ENCODE measurements at regions not wholly inside any gene's neighbourhood (a gene's known extent, or its start where the extent isn't known, plus 50 kb on each side); places are given as distances from the start of the nearest gene placed in this dataset.
"Not testable (repeated sequence)": the region's sequence is repeated elsewhere in the genome, so short reads cannot be mapped to it uniquely, and the experiment has no call there.

- TF ChIP-seq BHLHE40 (IDR thresholded peaks at IDR 0.05; ENCODE audit: borderline replicate concordance): no peak
- TF ChIP-seq FOXM1 (IDR thresholded peaks at IDR 0.05; ENCODE audit: borderline replicate concordance): no peak
- TF ChIP-seq ZNF384 (IDR thresholded peaks at IDR 0.05): no peak
- TF ChIP-seq ARNT (IDR thresholded peaks at IDR 0.05): no peak
- TF ChIP-seq PKNOX1 (IDR thresholded peaks at IDR 0.05): no peak
- no peak for TF ChIP-seq ELF4 (IDR thresholded peaks at IDR 0.05)
- TF ChIP-seq SUZ12 (IDR thresholded peaks at IDR 0.05): no peak
- no peak for TF ChIP-seq SP1 (IDR thresholded peaks at IDR 0.05)
- no peak for DNase-seq (ENCODE audit: extremely low spot score)
- ChIA-PET CTCF (no interaction called here), POLR2A (no interaction called here)
Observed at GRCh38 chr13:81907787-81908372, 1567.0 kb upstream of the SPRY2 start.

GRCh38 chr13:81888855-81889254, 1547.9 kb upstream of the SPRY2 start:
- POLR2A ChIA-PET: interaction anchor here (0.5 kb wide), 1 partner anchor 896 kb away, joined by 3 read pairs; no protein-coding TSS in a partner anchor
- TF ChIP-seq CTBP1 (IDR thresholded peaks at IDR 0.05; ENCODE audit: borderline replicate concordance) (no peak), PKNOX1 (IDR thresholded peaks at IDR 0.05) (no peak), ZNF384 (IDR thresholded peaks at IDR 0.05) (no peak), SUZ12 (IDR thresholded peaks at IDR 0.05) (no peak), LEF1 (IDR thresholded peaks at IDR 0.05; ENCODE audit: borderline replicate concordance) (no peak), BHLHE40 (IDR thresholded peaks at IDR 0.05; ENCODE audit: borderline replicate concordance) (no peak), L3MBTL2 (conservative IDR thresholded peaks at IDR 0.05) (no peak), SP1 (IDR thresholded peaks at IDR 0.05) (no peak), HDGF (IDR thresholded peaks at IDR 0.05; ENCODE audit: borderline replicate concordance) (no peak), FOXM1 (IDR thresholded peaks at IDR 0.05; ENCODE audit: borderline replicate concordance) (no peak), FOXK2 (IDR thresholded peaks at IDR 0.05) (no peak), FOXA1 (IDR thresholded peaks at IDR 0.05) (no peak), ARNT (IDR thresholded peaks at IDR 0.05) (no peak), TARDBP (IDR thresholded peaks at IDR 0.05) (no peak)
- no peak for DNase-seq (ENCODE audit: extremely low spot score)
- CTCF ChIA-PET: interaction anchor here (0.6 kb wide), 1 partner anchor 377 kb away, joined by 3 read pairs; no protein-coding TSS in a partner anchor

GRCh38 chr13:81874681-81875661, 1534.0 kb upstream of the SPRY2 start:
- TF ChIP-seq ARNT (IDR thresholded peaks at IDR 0.05) (no peak), PKNOX1 (IDR thresholded peaks at IDR 0.05) (no peak), L3MBTL2 (conservative IDR thresholded peaks at IDR 0.05) (no peak), SUZ12 (IDR thresholded peaks at IDR 0.05) (no peak), FOXA1 (IDR thresholded peaks at IDR 0.05) (no peak), LEF1 (IDR thresholded peaks at IDR 0.05; ENCODE audit: borderline replicate concordance) (no peak), NFRKB (IDR thresholded peaks at IDR 0.05) (no peak), BHLHE40 (IDR thresholded peaks at IDR 0.05; ENCODE audit: borderline replicate concordance) (no peak), ELF4 (IDR thresholded peaks at IDR 0.05) (no peak), CTBP1 (IDR thresholded peaks at IDR 0.05; ENCODE audit: borderline replicate concordance) (no peak), TARDBP (IDR thresholded peaks at IDR 0.05) (no peak), FOXM1 (IDR thresholded peaks at IDR 0.05; ENCODE audit: borderline replicate concordance) (no peak), ZNF384 (IDR thresholded peaks at IDR 0.05) (no peak), FOXK2 (IDR thresholded peaks at IDR 0.05) (no peak), HDGF (IDR thresholded peaks at IDR 0.05; ENCODE audit: borderline replicate concordance) (no peak), SP1 (IDR thresholded peaks at IDR 0.05) (no peak)
- no peak for DNase-seq (ENCODE audit: extremely low spot score)
- ChIA-PET CTCF (interaction anchor here (0.6 kb wide), 1 partner anchor 455 kb away, joined by 3 read pairs; no protein-coding TSS in a partner anchor), POLR2A (no interaction called here)

DNA sequence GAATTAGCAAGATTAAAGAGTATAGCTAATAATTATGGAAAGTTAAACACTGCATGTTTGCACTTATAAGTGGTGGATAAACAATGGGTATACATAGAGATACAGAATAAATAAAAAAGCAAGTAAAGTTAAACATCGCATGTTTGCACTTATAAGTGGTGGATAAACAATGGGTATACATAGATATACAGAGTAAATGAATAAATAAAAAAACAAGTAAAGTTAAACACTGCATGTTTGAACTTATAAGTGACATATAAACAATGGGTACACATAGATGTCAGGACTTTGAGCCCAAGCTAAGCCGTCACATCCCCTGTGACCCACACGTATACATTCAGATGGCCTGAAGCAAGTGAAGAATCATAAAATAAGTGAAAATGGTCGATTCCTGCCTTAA, 1533.3 kb upstream of the SPRY2 start:
- TF ChIP-seq FOXK2 (IDR thresholded peaks at IDR 0.05) (no peak), PKNOX1 (IDR thresholded peaks at IDR 0.05) (no peak), SUZ12 (IDR thresholded peaks at IDR 0.05) (no peak), ARNT (IDR thresholded peaks at IDR 0.05) (no peak), TARDBP (IDR thresholded peaks at IDR 0.05) (no peak), ZNF384 (IDR thresholded peaks at IDR 0.05) (no peak), L3MBTL2 (conservative IDR thresholded peaks at IDR 0.05) (no peak), FOXA1 (IDR thresholded peaks at IDR 0.05) (no peak), FOXM1 (IDR thresholded peaks at IDR 0.05; ENCODE audit: borderline replicate concordance) (no peak)
- CTCF ChIA-PET: interaction anchor here (0.6 kb wide), 1 partner anchor 454 kb away, joined by 3 read pairs; no protein-coding TSS in a partner anchor
- POLR2A ChIA-PET: no interaction called here
- no peak for DNase-seq (ENCODE audit: extremely low spot score)

- ChIA-PET CTCF (interaction anchor here (0.6 to 1.2 kb wide), 9 partner anchors 115 to 706 kb away, joined by 3 to 18 read pairs (median 4); no protein-coding TSS in a partner anchor), POLR2A (no interaction called here)
- TF ChIP-seq FOXK2 (IDR thresholded peaks at IDR 0.05): no peak
- TF ChIP-seq ELF4 (IDR thresholded peaks at IDR 0.05): no peak
- no peak for TF ChIP-seq SP1 (IDR thresholded peaks at IDR 0.05)
- no peak for TF ChIP-seq TARDBP (IDR thresholded peaks at IDR 0.05)
- TF ChIP-seq FOXA1 (IDR thresholded peaks at IDR 0.05): no peak
- DNase-seq (ENCODE audit: extremely low spot score): peak; percentile 44
Observed at GRCh38 chr13:81872581-81872980, 1531.7 kb upstream of the SPRY2 start.

DNA sequence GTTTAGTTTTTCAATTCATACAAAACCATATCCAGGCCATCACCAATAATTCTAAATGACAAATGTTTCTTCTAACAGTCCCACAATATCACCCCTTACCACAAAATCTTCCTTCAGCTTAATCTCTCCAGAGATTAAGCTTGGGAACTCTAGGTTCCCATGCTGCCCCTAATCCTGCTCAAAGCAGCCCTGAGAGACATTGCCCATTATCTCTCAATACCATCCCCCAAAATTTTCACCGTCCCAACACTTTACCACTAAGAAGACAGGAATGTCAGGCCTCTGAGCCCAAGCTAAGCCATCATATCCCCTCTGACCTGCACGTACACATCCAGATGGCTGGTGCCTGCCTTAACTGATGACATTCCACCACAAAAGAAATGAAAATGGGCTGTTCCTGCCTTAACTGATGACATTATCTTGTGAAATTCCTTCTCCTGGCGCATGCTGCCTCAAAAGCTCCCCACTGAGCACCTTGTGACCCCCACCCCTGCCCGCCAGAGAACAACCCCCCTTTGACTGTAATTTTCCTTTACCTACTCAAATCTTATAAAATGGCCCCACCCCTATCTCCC, 1530.9 kb upstream of the SPRY2 start:
- DNase-seq (ENCODE audit: extremely low spot score); POLR2A ChIA-PET: not testable (repeated sequence)
- CTCF ChIA-PET: interaction anchor here (0.6 to 1.0 kb wide), 3 partner anchors 309 to 701 kb away, joined by 3 to 4 read pairs (median 3); no protein-coding TSS in a partner anchor
